ENCODE measurements at regions not wholly inside any gene's neighbourhood (a gene's known extent, or its start where the extent isn't known, plus 50 kb on each side); places are given as distances from the start of the nearest gene placed in this dataset.

- TF ChIP-seq YY1 (IDR thresholded peaks at IDR 0.05; ENCODE audit: extremely low read depth, insufficient replicate concordance, low read depth, low read length) (no peak), TCF7L2 (IDR thresholded peaks at IDR 0.05; ENCODE audit: borderline replicate concordance, extremely low read depth, insufficient read depth, insufficient read length) (no peak), SP1 (IDR thresholded peaks at IDR 0.05; ENCODE audit: low read depth) (no peak), CTCF (IDR thresholded peaks at IDR 0.05 in 2 of 3, conservative IDR thresholded peaks at IDR 0.05 in 1 of 3; ENCODE audit: borderline replicate concordance in 1 of 3, insufficient read depth in 1 of 3, low read depth in 2 of 3, low read length in 2 of 3) (no peak), ATF3 (IDR thresholded peaks at IDR 0.05) (no peak), POLR2A (IDR thresholded peaks at IDR 0.05; ENCODE audit: borderline replicate concordance, extremely low read depth, insufficient read depth, insufficient read length) (no peak), EZH2 (IDR thresholded peaks at IDR 0.05) (no peak), CEBPB (IDR thresholded peaks at IDR 0.05; ENCODE audit: low read depth) (no peak), POLR2AphosphoS5 (IDR thresholded peaks at IDR 0.05; ENCODE audit: low read depth, low read length) (no peak)
- TF ChIP-seq, protein P1, sequence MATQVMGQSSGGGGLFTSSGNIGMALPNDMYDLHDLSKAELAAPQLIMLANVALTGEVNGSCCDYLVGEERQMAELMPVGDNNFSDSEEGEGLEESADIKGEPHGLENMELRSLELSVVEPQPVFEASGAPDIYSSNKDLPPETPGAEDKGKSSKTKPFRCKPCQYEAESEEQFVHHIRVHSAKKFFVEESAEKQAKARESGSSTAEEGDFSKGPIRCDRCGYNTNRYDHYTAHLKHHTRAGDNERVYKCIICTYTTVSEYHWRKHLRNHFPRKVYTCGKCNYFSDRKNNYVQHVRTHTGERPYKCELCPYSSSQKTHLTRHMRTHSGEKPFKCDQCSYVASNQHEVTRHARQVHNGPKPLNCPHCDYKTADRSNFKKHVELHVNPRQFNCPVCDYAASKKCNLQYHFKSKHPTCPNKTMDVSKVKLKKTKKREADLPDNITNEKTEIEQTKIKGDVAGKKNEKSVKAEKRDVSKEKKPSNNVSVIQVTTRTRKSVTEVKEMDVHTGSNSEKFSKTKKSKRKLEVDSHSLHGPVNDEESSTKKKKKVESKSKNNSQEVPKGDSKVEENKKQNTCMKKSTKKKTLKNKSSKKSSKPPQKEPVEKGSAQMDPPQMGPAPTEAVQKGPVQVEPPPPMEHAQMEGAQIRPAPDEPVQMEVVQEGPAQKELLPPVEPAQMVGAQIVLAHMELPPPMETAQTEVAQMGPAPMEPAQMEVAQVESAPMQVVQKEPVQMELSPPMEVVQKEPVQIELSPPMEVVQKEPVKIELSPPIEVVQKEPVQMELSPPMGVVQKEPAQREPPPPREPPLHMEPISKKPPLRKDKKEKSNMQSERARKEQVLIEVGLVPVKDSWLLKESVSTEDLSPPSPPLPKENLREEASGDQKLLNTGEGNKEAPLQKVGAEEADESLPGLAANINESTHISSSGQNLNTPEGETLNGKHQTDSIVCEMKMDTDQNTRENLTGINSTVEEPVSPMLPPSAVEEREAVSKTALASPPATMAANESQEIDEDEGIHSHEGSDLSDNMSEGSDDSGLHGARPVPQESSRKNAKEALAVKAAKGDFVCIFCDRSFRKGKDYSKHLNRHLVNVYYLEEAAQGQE (IDR thresholded peaks at IDR 0.05; ENCODE audit: low read depth): no peak
Measured at GRCh38 chr11:130994043-130994442, 77.8 kb upstream of the SNX19 start.
